ENCODE measurements at regions not wholly inside any gene's neighbourhood (a gene's known extent, or its start where the extent isn't known, plus 50 kb on each side); places are given as distances from the start of the nearest gene placed in this dataset.

- Mint-ChIP-seq H3K4me3 (no peak overlapping the region), H3K4me1 (no peaks in the 10 kb centered on the region), H3K36me3 (no peaks in the 10 kb centered on the region), H3K9me3 (peaks cover 0 to 4% (median 2%) of the 10 kb centered on the region in 7 donors), H3K27me3 (ENCODE audit: low read depth in 3 of 3) (peaks cover 0 to 5% (median 2%) of the 10 kb centered on the region in 3 donors), H3K27ac (no peak overlapping the region)
- Histone ChIP-seq H3K4me1 (ENCODE audit: control insufficient read depth in 1 of 2, insufficient read depth in 2 of 2, low read length in 2 of 2) (no peaks in the 10 kb centered on the region), H2AFZ (ENCODE audit: insufficient read depth, low read depth, low read length, poor library complexity, severe bottlenecking) (no peak overlapping the region), H4K20me1 (ENCODE audit: insufficient read depth, low read length) (no peaks in the 10 kb centered on the region), H3K36me3 (replicated peaks in 1 of 2; ENCODE audit: control insufficient read depth in 1 of 2, insufficient read depth in 2 of 2, low read length in 2 of 2) (no peaks in the 10 kb centered on the region), H3K4me2 (replicated peaks; ENCODE audit: extremely low read depth, low read length, poor library complexity, severe bottlenecking) (no peak overlapping the region), H3K4me3 (replicated peaks in 1 of 3; ENCODE audit: low read depth in 2 of 3, low read length in 3 of 3) (no peak overlapping the region), H3K9ac (ENCODE audit: insufficient read depth, low read length, poor library complexity, severe bottlenecking) (no peak overlapping the region), H3K27me3 (ENCODE audit: control insufficient read depth in 2 of 2, insufficient read depth in 2 of 2, low read length in 2 of 2) (no peaks in the 10 kb centered on the region), H3K27ac (ENCODE audit: low read depth in 1 of 2, low read length in 2 of 2) (no peak overlapping the region), H3K79me2 (ENCODE audit: insufficient read depth, low read length) (no peaks in the 10 kb centered on the region), H3K9me3 (replicated peaks in 1 of 2; ENCODE audit: control insufficient read depth in 1 of 2, insufficient read depth in 1 of 2, low read length in 2 of 2) (peaks cover 0 to 5% of the 10 kb centered on the region in 2 donors)
- DNase-seq, result no peak
- TF ChIP-seq CTCF (IDR thresholded peaks at IDR 0.05), result no peak
- intact Hi-C loops (cut with micrococcal nuclease), result no loop called here
- WGBS (ENCODE audit: insufficient coverage), result 92% methylated on average over 2 of the region's 3 CpGs
These were observed 323.1 kb downstream of the TPBG start for GRCh38 chr6:82686719-82687118.

GRCh38 chr6:82687855-82688254, 324.2 kb downstream of the TPBG start:
- Mint-ChIP-seq H3K27ac (no peak overlapping the region), H3K36me3 (no peaks in the 10 kb centered on the region), H3K4me3 (no peak overlapping the region), H3K9me3 (peaks cover 0 to 4% (median 1%) of the 10 kb centered on the region in 7 donors), H3K27me3 (ENCODE audit: low read depth in 3 of 3) (peaks cover 0 to 6% (median 2%) of the 10 kb centered on the region in 3 donors), H3K4me1 (no peaks in the 10 kb centered on the region)
- Histone ChIP-seq H3K27ac (ENCODE audit: low read depth in 1 of 2, low read length in 2 of 2) (no peak overlapping the region), H3K4me1 (ENCODE audit: control insufficient read depth in 1 of 2, insufficient read depth in 2 of 2, low read length in 2 of 2) (no peaks in the 10 kb centered on the region), H3K4me2 (replicated peaks; ENCODE audit: extremely low read depth, low read length, poor library complexity, severe bottlenecking) (no peak overlapping the region), H3K79me2 (ENCODE audit: insufficient read depth, low read length) (no peaks in the 10 kb centered on the region), H3K9ac (ENCODE audit: insufficient read depth, low read length, poor library complexity, severe bottlenecking) (no peak overlapping the region), H3K27me3 (ENCODE audit: control insufficient read depth in 2 of 2, insufficient read depth in 2 of 2, low read length in 2 of 2) (no peaks in the 10 kb centered on the region), H3K4me3 (replicated peaks in 1 of 3; ENCODE audit: low read depth in 2 of 3, low read length in 3 of 3) (no peak overlapping the region), H4K20me1 (ENCODE audit: insufficient read depth, low read length) (no peaks in the 10 kb centered on the region), H3K9me3 (replicated peaks in 1 of 2; ENCODE audit: control insufficient read depth in 1 of 2, insufficient read depth in 1 of 2, low read length in 2 of 2) (peaks cover 0 to 5% of the 10 kb centered on the region in 2 donors), H3K36me3 (replicated peaks in 1 of 2; ENCODE audit: control insufficient read depth in 1 of 2, insufficient read depth in 2 of 2, low read length in 2 of 2) (no peaks in the 10 kb centered on the region), H2AFZ (ENCODE audit: insufficient read depth, low read depth, low read length, poor library complexity, severe bottlenecking) (no peak overlapping the region)
- intact Hi-C loops (cut with micrococcal nuclease), result no loop called here
- DNase-seq, result no peak
- 72% methylated on average over 6 of the region's 7 CpGs for WGBS (ENCODE audit: insufficient coverage)
- no peak for TF ChIP-seq CTCF (IDR thresholded peaks at IDR 0.05)
